Occipital lobe (tissue), 1 donor: ENCODE measurements at regions not wholly inside any gene's neighbourhood (a gene's known extent, or its start where the extent isn't known, plus 50 kb on each side); places are given as distances from the start of the nearest gene placed in this dataset.
A peak's percentile ranks its signal among the peaks of the same experiment; 100 is the strongest.

Source experiments
- DNase-seq: peaks from one replicate; lab custom pipeline; 2025; lab: John Stamatoyannopoulos, UW

DNA sequence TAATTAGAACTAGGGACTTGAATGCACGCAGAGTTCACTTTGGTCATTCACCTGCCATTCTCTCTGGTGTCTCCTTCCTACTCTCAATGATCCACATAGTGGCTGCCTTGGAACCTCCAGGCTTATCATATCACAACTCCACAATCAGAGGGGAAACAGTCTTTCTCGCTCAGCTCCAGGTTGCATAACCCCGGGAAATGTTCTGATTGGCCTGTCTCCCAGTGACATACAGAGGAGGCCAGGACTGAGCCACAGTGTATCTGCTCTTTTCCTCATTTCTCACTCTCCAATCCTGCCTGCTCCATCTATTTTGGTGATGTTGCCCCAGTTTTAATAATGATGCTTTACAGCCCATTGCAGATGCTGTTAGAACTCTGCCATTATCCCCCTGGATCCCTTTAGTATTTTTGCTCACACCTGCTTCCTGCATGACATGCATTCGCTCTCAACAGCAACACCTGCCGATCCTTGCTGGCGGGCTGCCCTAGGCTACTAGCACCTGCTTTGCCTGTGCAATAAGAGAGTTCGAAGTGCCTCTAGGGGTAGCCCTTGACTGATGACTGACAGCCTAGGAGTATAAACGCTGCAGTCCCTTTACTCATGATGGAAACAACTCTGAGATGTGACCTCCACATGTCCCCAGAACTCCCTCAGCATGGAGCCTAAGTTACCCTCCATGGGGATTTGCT is 211.3 kb upstream of the RPS6KA3 start:
- no peak for DNase-seq

DNA sequence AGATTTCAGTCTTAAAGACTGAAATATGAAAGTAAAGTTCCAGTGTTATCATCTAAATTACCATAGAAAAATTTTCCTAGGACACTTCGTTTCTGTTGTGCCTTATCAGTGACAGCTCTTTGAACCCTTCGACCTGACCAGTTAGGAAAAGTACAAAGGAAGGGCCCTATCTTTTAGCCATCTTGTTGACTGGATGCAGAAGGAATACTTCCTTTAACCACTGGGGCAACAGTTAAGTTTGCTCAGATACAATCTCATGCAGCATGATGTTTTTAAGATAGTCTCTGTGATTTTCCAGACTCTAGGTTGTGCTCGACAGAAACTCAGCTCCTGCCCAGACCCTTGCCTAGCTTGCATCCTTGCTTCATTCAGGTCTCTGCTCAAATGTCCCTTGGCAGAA is 210.5 kb upstream of the RPS6KA3 start:
- DNase-seq: no peak

DNA sequence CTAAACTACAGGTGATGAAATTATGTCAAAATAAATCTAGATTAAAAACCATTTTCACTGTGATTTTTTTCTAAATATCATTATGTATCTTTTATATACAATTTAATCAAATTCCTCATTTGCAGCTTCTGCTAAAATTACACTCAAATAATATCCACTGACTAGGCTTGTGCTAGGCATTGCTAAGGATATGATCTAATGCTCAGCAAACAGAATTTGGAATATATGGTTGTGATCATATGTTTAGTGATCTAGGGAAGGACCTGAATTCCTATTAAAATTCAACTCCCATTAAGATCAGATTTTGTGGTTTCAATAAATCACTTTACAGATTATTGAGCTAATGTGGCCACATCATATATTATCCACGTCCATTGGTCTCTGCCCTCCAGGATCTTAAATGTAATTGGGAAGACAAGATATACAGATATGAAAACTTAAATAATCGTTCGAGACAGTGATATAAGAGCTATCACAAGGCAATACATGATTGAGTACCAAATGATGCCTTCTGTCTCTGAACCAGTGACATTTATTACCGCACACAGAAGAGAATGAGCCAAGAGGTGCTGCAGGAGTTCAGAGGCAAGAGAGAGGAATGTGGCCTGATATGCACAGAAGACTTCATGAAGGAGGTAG is 206.0 kb upstream of the RPS6KA3 start:
- DNase-seq: no peak

DNA sequence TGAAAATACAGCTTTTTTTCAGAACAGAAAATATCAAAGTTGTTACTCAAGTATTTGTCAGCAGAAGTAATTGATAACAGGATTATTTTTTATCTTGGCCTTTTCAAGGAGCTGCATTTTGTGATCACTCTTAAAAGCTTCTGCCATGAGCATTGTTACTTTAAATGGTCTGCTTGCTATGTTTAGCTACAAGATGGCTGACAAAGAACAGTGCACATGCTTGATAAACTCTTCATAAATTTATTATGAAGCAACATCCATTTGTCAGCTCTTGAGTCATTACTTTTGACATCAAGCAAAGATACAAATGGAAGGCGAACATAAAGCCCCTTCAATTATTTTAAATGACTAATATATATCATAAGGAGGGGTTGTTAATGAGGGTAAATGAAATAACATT is 205.4 kb upstream of the RPS6KA3 start:
- no peak for DNase-seq

DNA sequence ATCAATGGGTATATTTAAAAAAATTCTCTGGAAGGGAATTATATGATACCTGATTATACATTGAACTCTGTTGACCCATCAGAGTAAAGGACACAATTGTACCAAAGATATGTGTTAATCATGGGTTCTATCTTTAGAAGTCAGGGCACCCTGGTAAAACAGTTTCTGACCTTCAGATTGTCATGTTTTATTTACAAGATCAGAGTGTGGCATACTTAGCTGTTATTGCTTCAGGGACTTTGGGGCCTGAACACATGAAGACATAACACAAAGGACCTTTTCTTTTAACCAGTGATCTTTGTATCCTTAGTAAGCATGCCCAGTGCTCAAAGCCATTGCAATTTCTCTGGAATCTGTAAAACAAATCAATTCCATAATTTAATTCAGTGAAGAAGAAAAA is 204.8 kb upstream of the RPS6KA3 start:
- DNase-seq: no peak

DNA sequence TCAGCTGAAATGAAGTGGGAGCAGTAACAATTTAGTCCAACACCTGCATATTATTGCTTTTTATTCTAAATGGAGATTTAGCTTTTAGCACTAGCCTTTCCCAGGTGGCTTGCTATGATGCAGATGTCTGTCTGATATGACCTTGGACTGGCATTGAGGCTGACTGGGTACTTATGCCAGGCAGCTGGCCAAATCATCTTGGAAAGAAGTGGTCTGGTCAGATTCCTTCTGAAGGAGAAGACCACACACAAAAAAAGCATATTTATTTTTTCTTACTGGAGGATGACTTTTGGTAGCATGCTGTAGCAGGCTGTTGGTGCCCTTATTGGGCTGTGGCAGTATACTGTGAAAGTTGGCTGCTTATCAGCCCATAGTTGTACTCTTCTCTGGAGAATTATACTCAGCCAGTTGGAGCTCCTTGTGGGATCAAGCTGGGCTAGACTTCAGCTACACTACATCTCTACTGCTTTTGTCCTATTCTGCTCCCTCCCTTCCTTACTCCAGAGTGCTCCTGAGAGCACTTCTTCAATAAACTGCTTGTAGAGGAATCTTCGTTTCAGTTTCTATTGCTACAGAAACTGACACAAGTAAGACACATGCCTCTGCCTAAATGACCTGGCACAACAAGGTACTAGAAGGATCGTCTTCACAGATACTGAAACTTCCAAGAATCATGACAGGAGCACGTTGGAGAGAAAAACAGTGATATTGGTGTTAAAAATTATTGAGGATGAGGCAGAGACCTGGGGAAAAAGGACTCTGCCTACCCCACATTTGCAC is 196.8 kb upstream of the RPS6KA3 start:
- DNase-seq: no peak

DNA sequence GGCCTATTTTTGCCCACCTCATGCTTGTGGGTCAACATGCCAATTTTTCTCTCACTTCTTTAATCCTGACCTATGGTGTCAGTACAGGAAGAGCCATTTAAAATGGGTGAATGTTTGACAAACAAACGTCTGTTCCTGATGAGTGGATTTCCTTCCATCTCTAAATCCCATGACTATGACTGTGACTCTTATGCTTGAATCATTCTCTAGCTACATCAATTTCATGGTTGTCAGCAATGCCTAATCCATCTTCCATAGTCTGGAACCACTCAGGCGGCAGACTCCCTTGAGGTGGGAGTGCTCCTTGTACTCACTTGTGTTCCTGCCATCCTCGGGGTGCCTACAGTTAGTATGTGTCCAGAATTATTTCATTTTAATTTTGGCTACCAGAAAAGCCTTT is 194.9 kb upstream of the RPS6KA3 start:
- no peak for DNase-seq

DNA sequence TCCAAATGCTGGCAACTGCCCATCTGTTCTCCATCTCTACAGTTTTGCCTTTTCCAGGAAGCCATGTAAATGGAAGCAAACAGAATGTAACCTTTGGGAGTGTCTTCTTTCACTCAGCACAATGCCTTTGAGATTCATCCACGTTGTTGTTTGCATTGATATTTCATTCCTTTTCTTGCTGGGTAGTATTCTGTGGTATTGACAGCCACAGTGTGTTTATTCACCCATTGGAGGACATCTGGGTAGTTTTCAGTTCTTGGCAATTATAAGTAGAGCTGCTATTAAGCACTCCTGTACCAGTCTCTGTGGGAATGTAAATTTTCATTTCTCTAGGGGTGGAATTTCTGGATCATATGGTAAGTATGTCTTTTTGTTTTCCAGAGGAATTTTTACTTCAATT is 194.3 kb upstream of the RPS6KA3 start:
- DNase-seq: no peak

DNA sequence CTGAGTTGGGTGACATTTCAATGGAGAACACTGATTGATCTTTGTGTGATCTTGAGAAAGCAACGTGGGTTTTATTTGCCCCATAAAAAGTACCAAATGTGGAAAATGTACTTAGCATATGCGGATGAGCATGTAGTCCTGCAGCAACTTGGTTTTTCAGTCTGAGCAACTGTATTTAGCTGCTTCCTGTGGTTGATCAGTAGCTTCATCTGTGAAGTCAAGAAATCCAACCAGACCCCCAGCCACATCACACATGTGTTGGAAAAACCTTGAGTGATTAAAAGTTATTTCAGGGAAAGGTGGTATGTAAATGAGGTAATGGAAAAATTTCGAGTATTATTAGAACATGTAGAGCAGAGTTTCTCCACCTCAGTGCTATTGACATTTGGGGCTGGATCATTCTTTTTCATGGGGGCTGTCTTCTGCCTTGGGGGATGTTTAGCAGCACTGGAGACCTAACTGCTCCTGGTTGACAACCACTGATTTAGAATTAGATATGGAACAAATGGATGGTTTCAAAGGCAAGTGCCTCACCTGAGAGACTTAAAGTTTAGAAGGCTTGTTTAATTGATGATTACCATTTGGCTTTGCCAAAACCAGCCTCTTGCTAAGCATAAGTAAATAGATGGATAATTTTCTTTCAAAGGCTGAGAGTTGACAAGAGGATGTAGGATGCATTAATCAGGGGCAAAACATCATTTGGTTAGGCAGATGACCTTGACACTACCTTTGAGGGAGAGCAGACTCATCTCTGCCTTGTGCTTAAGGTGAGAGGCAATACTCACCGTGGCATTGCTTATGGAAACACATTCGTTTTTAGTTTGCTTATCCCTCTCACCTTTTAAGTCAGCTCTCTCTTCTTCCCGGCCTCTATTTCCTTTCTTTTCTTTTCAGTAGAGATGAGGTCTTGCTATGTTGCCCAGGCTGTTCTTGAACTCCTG is 193.0 kb upstream of the RPS6KA3 start:
- no peak for DNase-seq

DNA sequence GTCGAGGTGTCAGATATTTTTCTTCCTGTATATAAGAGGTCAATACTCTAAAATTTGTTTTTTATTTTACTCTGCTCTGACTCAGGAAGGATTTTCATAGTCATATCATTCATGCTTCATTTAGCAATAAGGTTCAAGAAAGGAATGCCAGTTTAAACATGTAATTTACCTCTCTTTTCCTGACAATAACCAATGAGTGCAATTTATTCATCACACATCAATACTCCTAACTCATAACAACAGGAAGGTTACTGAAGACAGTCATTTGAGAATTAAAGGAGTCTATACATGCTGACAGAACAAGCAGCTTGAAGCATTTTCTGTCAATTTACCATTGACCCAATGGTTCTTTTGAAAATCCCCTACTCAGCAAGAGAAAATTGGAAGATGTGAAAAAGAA is 190.3 kb upstream of the RPS6KA3 start:
- no peak for DNase-seq

DNA sequence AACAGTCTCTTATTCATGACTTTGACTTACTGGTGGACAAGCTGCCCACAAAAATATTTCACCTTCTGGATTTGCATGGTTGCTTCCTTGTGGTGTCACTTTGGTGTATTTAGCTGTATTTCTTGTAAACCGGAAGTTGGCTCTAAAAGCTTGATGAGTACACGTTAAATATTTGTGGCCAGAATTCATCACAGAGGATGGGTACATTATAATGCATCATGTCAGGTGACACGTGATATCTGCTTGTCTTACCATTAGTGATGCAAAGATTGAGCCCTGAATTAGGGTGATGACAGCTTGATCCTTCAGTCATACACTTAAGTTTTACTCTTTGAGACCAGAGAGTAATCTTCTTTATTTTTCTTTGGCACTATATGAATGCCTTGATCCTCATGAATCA is 188.3 kb upstream of the RPS6KA3 start:
- DNase-seq: no peak

DNA sequence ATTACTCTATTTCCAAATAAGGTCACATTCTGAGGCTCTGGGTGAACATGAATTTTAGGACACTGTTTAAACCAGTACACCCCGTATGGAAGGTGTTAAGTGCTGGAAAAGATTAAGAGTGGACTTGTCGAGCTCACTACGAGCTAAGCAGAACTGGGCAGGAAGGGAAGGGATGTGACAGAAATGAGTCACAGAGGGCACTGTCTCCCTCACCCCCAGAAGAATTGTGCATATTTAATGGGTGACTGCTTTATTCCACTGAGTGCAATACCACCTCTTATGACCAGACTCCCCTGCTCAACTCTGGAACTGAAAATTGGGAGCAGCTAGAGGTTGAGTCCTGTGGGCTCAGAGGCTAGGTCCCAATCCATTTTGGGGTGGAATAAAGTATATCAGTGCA is 187.4 kb upstream of the RPS6KA3 start:
- DNase-seq: no peak

DNA sequence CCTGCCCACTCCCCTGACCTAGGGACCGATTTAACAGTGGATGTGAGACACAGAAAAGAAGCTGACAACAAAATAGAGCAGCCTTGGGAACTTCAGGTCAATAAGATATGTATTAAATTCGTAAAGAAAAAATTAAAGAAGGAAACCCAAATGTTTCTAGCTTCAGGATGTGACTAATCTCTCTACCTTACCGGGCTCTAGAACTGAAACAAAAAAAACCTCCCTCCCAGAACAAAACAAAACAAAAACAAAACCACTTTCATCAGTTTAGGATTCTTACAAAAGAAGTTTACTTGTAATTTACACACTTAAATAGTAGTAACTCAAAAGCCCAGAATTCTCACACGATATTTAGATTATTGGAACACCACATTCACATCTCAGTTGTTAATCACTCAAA is 185.8 kb upstream of the RPS6KA3 start:
- DNase-seq: no peak

DNA sequence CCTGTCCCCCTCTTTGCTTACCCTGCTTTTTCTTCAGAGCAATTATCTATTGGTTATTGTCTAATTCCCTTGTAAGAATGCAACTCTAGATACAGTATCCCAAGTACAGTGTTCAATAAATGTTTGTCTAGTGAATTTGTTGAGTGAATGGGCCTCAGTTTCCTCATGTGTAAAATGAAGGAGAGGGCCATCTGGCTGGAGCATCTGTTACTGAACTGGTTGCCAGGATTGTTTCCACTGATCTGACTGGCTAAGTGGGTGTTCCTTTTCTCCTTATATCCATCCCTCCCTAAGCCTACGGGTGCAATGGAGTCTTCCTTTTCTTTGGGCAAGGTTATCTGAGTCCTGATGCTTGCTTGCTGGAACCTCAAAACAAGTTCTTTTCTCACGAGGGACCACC is 185.2 kb upstream of the RPS6KA3 start:
- no peak for DNase-seq

DNA sequence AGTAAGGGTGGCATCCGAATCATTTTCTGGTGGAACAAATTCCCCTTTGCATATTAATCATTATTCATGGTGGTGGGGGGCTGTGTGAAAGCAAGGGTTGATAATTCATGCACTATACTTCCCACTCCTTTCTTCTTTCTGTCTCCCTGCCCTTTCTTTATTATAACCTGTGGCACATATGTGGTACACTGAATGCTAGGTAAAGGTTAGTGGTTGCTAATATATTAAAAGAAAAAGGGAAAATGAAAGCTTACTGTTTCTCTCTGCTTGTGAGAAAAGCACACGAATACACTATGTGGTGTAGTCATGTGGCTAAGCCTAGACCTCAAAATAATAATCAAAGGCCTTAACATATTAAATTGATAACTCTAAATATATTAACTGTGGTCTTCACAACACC is 178.4 kb upstream of the RPS6KA3 start:
- no peak for DNase-seq

DNA sequence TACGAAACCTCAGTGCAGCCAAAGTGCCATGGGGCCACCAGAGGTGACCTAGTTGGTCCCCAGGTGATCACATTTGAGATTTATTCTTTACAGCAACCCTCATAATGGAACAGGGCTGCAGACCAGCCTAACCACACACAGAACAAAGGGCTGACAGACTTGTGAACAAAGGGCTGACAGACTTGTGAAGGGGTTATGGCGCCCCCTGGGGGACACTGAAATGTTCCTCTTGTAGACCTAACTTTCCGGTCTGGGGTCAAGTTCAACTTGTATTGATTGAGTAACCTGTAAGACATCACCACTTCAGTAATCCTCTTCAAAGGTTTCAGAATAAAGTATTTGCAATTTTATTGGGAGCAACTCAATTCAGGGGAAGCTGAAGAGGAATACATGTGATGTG is 175.9 kb upstream of the RPS6KA3 start:
- DNase-seq: peak; percentile 3

DNA sequence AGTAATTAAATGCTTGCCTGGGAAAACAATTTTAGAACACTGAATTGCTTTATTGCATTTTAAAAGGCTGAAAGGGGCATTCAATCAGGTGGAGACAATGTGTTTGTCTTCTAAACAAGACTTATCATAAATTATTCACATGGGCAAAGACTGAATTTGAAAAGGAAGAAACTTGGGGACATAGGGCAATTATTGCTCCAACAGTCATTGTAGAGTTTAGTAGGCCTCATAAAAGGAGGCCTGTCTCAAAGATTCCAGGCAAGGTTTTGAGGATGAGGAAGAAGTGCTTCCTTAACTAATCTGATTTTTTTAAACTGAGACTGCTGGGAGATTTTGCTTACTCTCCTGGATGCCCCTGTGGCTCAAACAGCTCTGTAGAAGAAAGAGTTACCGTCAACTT is 174.4 kb upstream of the RPS6KA3 start:
- DNase-seq: no peak

DNA sequence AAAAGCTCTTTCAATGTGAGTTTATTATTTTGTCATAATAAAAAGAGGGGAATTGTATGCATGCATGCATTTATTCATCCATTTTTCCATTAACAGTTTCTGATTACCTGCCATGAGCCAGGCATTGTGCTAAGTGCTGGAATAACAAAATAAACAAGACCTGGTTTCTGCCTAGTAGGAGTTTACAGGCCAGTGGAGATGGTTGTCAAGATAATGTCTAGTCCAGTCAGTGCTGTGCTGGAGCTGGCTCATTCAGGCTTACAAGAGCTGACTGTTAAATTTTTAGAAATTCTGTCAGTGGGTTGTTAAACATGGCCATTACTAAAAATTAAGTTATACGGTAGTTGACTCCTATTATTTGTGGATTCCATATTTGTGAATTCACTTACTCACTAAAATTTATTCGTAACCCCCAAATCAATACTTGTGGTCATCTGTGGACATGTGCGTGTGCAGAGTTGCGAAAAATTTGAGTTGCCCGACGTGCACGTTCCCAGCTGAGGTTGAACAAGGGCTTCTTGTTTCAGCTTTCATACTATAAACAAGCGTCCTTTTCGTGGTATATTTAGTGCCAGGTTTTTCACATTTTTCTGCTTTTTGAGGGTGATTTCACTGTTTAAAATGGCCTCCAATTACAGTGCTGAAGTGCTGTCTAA is 172.3 kb upstream of the RPS6KA3 start:
- DNase-seq: no peak

DNA sequence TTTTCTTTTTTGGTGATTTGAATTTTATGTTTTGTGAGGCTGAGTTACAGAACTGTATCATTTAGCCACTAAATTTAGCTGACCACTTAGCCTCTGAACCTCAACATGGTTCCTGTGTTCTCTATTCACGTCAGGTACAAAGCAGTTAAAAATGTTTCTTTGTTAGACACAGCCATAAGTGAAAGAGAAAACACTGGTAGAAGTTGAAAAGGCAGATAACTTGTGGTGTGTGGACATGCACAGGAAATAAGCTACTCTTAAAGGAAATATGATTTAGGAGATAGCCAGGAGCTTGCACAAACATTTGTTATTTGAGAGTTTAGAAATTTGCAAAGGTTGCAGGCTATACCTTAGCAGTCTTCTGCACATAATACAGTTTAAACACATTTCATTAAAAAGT is 171.0 kb upstream of the RPS6KA3 start:
- no peak for DNase-seq

DNA sequence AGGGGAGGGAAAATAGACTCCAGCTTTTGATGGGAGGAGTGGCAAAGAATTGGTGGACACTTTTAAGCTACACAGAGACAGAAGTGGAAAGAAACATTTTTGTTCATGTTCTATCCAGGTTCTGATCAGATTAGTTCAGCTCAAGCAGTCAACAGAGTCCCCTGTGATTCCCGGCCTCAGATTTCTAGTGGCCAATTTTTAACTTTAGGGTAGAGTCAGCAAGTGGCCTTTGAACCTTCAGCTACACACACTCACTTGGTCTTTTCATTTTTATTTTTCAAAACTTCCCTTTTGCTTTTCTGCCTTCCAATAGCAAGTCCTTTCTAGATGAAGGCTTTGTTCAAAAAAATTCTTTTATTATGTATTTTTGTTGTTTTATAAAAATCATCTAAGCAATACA is 169.2 kb upstream of the RPS6KA3 start:
- DNase-seq: no peak

DNA sequence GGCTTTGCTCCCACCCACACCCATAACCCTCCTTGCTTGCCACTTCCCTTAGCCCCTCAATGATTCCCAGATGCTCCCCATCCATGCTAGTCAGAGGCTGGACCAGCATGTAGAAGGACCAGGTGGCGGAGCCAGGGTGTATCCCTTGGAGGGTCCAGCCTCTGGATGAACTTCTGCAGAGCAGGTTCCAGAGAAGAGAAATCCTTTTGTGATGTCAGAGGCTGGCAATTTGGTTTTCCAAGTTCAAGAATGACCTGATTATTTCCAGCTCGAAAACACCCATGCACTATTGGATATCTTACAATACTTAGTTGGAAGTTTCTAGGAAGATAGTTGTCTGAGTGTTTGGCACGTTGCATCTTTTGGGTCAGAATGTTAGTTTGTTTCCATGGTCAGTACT is 168.3 kb upstream of the RPS6KA3 start:
- no peak for DNase-seq
